Calu3 (cell line): ENCODE measurements at regions not wholly inside any gene's neighbourhood (a gene's known extent, or its start where the extent isn't known, plus 50 kb on each side); places are given as distances from the start of the nearest gene placed in this dataset.

Experiments used
- BruUV-seq: library from RNA; stranded (reverse); fragments of 400-500 nt; replicated peaks from 2 replicates; lab custom pipeline; 2021; lab: Mats Ljungman, UMichigan
- CTCF ChIA-PET: fragments of 300-600 bp; sonication (Branson Sonifier 250); formaldehyde crosslinking; loops from one replicate; lab custom pipeline; 2022; ENCODE audit warnings: antibody characterized with exemption; lab: Charles Lee
- DNase-seq: peaks from one replicate; pipeline ENCODE4 v3.0.0; 2022
- H3K27ac Mint-ChIP-seq: one replicate; pipeline ENCODE4 v1.8.0; 2022; ENCODE audit warnings: mixed read lengths; ENCODE audit not compliant: unreplicated experiment
- H3K27me3 Mint-ChIP-seq: one replicate; pipeline ENCODE4 v1.8.0; 2022; ENCODE audit warnings: mixed read lengths; ENCODE audit not compliant: unreplicated experiment
- H3K36me3 Mint-ChIP-seq: one replicate; pipeline ENCODE4 v1.8.0; 2022; ENCODE audit warnings: mild to moderate bottlenecking, moderate library complexity, mixed read lengths; ENCODE audit not compliant: insufficient read depth, unreplicated experiment
- H3K4me1 Mint-ChIP-seq: one replicate; pipeline ENCODE4 v1.8.0; 2022; ENCODE audit warnings: mild to moderate bottlenecking, low read depth, mixed read lengths; ENCODE audit not compliant: unreplicated experiment
- H3K4me3 Mint-ChIP-seq: one replicate; pipeline ENCODE4 v1.8.0; 2022; ENCODE audit warnings: mild to moderate bottlenecking, low read depth, moderate library complexity, mixed read lengths; ENCODE audit not compliant: unreplicated experiment
- H3K9me3 Mint-ChIP-seq: one replicate; pipeline ENCODE4 v1.8.0; 2022; ENCODE audit warnings: low read depth, mixed read lengths; ENCODE audit not compliant: unreplicated experiment
- intact Hi-C: fragments of 100-400 bp; cut with micrococcal nuclease; formaldehyde crosslinking; loops from one replicate; pipeline ENCODE4 v1.10.0; 2022; ENCODE audit not compliant: unreplicated experiment
- TF ChIP-seq, protein P1 (sequence below): fragments of 200-600 bp; IDR thresholded peaks from one replicate; pipeline ENCODE4 v1.8.0; 2022; ENCODE audit warnings: antibody characterized with exemption; ENCODE audit not compliant: unreplicated experiment

- no peaks in the 10 kb centered on the region for H3K27me3 Mint-ChIP-seq
- BruUV-seq, result no TSS peak
- DNase-seq, result no peak
- TF ChIP-seq, protein P1, sequence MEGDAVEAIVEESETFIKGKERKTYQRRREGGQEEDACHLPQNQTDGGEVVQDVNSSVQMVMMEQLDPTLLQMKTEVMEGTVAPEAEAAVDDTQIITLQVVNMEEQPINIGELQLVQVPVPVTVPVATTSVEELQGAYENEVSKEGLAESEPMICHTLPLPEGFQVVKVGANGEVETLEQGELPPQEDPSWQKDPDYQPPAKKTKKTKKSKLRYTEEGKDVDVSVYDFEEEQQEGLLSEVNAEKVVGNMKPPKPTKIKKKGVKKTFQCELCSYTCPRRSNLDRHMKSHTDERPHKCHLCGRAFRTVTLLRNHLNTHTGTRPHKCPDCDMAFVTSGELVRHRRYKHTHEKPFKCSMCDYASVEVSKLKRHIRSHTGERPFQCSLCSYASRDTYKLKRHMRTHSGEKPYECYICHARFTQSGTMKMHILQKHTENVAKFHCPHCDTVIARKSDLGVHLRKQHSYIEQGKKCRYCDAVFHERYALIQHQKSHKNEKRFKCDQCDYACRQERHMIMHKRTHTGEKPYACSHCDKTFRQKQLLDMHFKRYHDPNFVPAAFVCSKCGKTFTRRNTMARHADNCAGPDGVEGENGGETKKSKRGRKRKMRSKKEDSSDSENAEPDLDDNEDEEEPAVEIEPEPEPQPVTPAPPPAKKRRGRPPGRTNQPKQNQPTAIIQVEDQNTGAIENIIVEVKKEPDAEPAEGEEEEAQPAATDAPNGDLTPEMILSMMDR, result no peak
- CTCF ChIA-PET, result no interaction called here
- no peaks in the 10 kb centered on the region for H3K4me1 Mint-ChIP-seq
- no peaks in the 10 kb centered on the region for H3K36me3 Mint-ChIP-seq
- peaks cover 8% of the 10 kb centered on the region for H3K9me3 Mint-ChIP-seq
- H3K27ac Mint-ChIP-seq, result no peak overlapping the region
- no peak overlapping the region for H3K4me3 Mint-ChIP-seq
- intact Hi-C loops, result no loop called here
Observed at GRCh38 chr6:92568541-92568940, 850.8 kb downstream of the EPHA7 start.

DNA sequence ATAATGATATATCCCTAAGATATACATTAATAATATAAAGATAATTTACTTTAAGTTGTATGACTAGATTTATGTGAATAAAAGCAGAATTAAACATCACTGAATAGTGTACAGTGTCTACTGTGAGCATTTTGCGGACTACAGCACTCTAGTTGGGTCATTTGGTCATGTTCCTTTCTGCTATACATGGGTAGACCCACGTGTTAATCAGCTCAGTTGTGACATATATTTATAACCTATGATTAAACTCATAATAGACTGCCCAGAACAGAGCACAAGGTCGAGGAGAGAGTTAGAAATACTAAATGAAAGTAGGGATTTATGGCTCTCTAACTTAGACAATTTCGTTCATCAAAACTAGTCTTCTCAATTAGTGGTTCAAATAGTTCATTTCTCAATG lies 852.7 kb downstream of the EPHA7 start:
- Mint-ChIP-seq H3K27ac (no peak overlapping the region), H3K27me3 (no peaks in the 10 kb centered on the region), H3K36me3 (no peaks in the 10 kb centered on the region), H3K9me3 (peaks cover 9% of the 10 kb centered on the region), H3K4me3 (no peak overlapping the region), H3K4me1 (no peaks in the 10 kb centered on the region)
- CTCF ChIA-PET, result no interaction called here
- TF ChIP-seq, protein P1, result no peak
- no TSS peak for BruUV-seq
- intact Hi-C loops, result no loop called here
- no peak for DNase-seq

GRCh38 chr6:92564376-92564775 lies 855.0 kb downstream of the EPHA7 start:
- H3K9me3 Mint-ChIP-seq, result peaks cover 9% of the 10 kb centered on the region

DNA sequence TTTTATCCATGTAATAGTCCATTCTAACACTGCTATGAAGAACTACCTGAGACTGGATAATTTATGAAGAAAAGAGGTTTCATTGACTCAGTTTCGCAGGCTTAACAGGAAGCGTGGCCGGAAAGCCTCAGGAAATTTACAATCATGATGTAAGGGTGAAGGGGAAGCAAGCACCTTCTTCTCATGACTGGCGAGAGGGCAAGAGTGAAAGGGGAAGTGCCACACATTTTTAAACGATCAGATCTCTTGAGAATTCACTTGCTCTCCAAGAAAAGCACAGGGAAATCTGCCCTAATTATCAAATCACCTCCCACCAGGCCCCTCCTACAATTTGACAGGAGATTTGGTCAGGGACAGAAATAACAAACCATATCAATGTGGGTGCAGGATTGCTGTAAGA lies 859.7 kb downstream of the EPHA7 start:
- H3K4me1 Mint-ChIP-seq, result no peaks in the 10 kb centered on the region
- H3K27me3 Mint-ChIP-seq, result no peaks in the 10 kb centered on the region
- no TSS peak for BruUV-seq
- CTCF ChIA-PET, result no interaction called here
- intact Hi-C loops, result no loop called here
- peaks cover 5% of the 10 kb centered on the region for H3K9me3 Mint-ChIP-seq
- no peak overlapping the region for H3K4me3 Mint-ChIP-seq
- H3K36me3 Mint-ChIP-seq, result no peaks in the 10 kb centered on the region
- no peak for DNase-seq
- TF ChIP-seq, protein P1, result no peak
- H3K27ac Mint-ChIP-seq, result no peak overlapping the region

More at GRCh38 chr6:92564376-92564775, 855.0 kb downstream of the EPHA7 start:
- Mint-ChIP-seq H3K4me3 (no peak overlapping the region), H3K4me1 (no peaks in the 10 kb centered on the region), H3K36me3 (no peaks in the 10 kb centered on the region), H3K27me3 (no peaks in the 10 kb centered on the region), H3K27ac (no peak overlapping the region)
- CTCF ChIA-PET, result no interaction called here
- no TSS peak for BruUV-seq
- DNase-seq, result no peak
- TF ChIP-seq, protein P1, result no peak
- intact Hi-C loops, result no loop called here
